ENCODE measurements at regions not wholly inside any gene's neighbourhood (a gene's known extent, or its start where the extent isn't known, plus 50 kb on each side); places are given as distances from the start of the nearest gene placed in this dataset.

GRCh38 chr13:37947419-37948140 is 78.0 kb upstream of the TRPC4 start:
- intact Hi-C loops (cut with DNase I) = no loop called here
- ATAC-seq = no peak
- DNase-seq = no peak

GRCh38 chr13:37945651-37946575 is 76.3 kb upstream of the TRPC4 start:
- no peak for DNase-seq
- intact Hi-C loops (cut with DNase I) = no loop called here
- peak in 1 of 2 donors; percentile 19 for ATAC-seq

- no peak for ATAC-seq
- intact Hi-C loops (cut with DNase I) = no loop called here
- no peak for DNase-seq
Measured at GRCh38 chr13:37944869-37945442, 75.4 kb upstream of the TRPC4 start.

GRCh38 chr13:37944081-37944868 is 74.7 kb upstream of the TRPC4 start:
- ATAC-seq = no peak
- DNase-seq = no peak
- intact Hi-C loops (cut with DNase I) = no loop called here

GRCh38 chr13:37942929-37943328 is 73.4 kb upstream of the TRPC4 start:
- DNase-seq (no peak), ATAC-seq (no peak)
- intact Hi-C loops (cut with DNase I) = no loop called here

- DNase-seq = peak; percentile 25
- intact Hi-C loops (cut with DNase I) = no loop called here
- peak in 1 of 2 donors; percentile 48 for ATAC-seq
Measured at GRCh38 chr13:37934339-37935191, 65.0 kb upstream of the TRPC4 start.

GRCh38 chr13:37929308-37929707 is 59.7 kb upstream of the TRPC4 start:
- intact Hi-C loops (cut with DNase I) = no loop called here
- ATAC-seq = no peak

GRCh38 chr13:37927561-37927960 is 58.0 kb upstream of the TRPC4 start:
- no peak for DNase-seq
- intact Hi-C loops (cut with DNase I) = no loop called here
- ATAC-seq = no peak

More at GRCh38 chr13:37929308-37929707, 59.7 kb upstream of the TRPC4 start:
- no peak for DNase-seq

- ATAC-seq (no peak), DNase-seq (no peak)
- intact Hi-C loops (cut with DNase I) = no loop called here
Measured at GRCh38 chr13:37925878-37926473, 56.4 kb upstream of the TRPC4 start.

GRCh38 chr13:37923236-37923635 is 53.7 kb upstream of the TRPC4 start:
- ATAC-seq = no peak
- intact Hi-C loops (cut with DNase I) = no loop called here

GRCh38 chr13:37919329-37919880 is 49.8 kb upstream of the TRPC4 start:
- no peak for DNase-seq
- intact Hi-C loops (cut with DNase I) = no loop called here
- no peak for ATAC-seq

More at GRCh38 chr13:37923236-37923635, 53.7 kb upstream of the TRPC4 start:
- DNase-seq = no peak

Measured in left cardiac atrium (tissue), 4 donors.